ENCODE measurements at regions not wholly inside any gene's neighbourhood (a gene's known extent, or its start where the extent isn't known, plus 50 kb on each side); places are given as distances from the start of the nearest gene placed in this dataset.

DNA sequence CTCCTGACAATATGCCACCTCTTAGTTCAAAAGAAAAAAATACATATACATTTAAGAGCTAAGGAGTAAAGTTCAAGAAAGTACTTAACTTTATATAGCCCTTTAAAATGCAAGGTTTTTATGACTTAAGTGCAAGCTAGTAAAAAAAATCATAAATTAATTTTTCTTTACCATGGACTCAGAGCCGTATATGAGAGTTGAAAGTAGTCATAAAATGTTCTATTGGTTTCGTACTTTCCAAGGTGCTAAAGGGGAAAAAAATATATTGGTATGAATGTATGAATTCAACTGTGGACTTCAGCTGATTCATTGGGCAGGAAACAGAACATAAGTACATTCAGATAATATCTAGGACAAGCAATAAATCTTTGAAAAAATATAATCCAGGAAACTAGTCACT, 869.8 kb upstream of the AGA start:
- TF ChIP-seq, protein P1, sequence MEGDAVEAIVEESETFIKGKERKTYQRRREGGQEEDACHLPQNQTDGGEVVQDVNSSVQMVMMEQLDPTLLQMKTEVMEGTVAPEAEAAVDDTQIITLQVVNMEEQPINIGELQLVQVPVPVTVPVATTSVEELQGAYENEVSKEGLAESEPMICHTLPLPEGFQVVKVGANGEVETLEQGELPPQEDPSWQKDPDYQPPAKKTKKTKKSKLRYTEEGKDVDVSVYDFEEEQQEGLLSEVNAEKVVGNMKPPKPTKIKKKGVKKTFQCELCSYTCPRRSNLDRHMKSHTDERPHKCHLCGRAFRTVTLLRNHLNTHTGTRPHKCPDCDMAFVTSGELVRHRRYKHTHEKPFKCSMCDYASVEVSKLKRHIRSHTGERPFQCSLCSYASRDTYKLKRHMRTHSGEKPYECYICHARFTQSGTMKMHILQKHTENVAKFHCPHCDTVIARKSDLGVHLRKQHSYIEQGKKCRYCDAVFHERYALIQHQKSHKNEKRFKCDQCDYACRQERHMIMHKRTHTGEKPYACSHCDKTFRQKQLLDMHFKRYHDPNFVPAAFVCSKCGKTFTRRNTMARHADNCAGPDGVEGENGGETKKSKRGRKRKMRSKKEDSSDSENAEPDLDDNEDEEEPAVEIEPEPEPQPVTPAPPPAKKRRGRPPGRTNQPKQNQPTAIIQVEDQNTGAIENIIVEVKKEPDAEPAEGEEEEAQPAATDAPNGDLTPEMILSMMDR (IDR thresholded peaks at IDR 0.05; ENCODE audit: low read depth, low read length, missing control alignments), result no peak
- no peak for DNase-seq (ENCODE audit: extremely low read depth, low read depth)
- no peak overlapping the region for H3K4me3 ChIP-seq (replicated peaks; ENCODE audit: low read depth, low read length)

DNA sequence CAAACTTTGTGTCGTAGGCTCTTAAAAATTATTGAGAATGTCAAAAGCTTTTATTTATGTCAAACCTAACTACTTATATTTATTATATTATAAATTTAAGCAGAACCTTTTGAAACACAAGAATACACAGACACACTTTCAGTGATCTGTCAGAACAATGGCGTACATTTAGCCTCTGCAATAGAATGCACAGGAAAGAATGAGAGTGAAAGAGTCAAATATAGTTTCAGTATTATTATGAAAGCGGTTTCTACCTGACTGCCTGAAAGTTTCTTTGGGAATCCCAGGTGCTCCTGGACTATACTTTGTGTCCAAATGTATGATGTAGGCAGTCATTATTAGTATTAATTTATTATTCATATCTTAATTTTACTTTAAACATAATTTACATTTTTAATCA, 872.0 kb upstream of the AGA start:
- H3K4me3 ChIP-seq (replicated peaks; ENCODE audit: low read depth, low read length), result no peak overlapping the region
- no peak for DNase-seq (ENCODE audit: extremely low read depth, low read depth)
- TF ChIP-seq, protein P1 (IDR thresholded peaks at IDR 0.05; ENCODE audit: low read depth, low read length, missing control alignments), result no peak

DNA sequence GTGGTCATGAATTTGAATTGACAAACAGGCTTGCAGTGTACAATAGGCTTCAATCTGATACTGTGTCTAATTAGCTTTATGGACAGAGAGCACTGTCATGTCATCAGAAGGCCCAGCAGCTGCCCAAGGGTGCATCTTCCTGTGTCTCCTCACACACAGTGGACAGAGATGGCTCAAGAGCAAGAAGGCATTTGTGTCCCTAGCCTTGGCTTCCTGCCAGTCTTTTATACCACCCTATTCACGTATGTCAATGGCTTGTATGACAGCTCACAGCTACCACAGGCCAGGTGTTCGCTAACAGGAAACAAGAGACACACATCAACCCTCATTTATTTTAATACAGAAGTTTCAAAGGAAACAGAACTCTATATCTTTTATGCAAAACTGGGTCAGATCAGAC, 874.0 kb upstream of the AGA start:
- H3K4me3 ChIP-seq (replicated peaks; ENCODE audit: low read depth, low read length), result no peak overlapping the region
- no peak for DNase-seq (ENCODE audit: extremely low read depth, low read depth)

DNA sequence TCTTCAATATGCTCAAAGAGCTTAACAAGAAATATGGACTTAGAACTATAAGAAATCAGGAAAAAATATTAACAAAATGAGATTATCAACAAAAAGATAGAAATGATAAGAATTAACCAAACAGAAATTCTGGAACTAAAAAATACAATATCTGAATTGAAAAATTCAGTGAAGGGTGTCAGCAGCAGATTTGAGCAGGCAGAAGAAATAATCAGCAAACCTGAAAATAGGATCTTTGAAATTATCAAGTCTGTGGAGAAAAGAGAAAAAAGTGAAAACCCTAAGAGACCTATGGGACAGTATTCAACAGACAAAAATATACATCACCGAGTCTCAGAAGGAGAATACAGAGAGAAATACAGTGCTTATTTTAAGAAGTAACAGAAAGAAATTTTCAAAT, 877.8 kb upstream of the AGA start:
- no peak overlapping the region for H3K4me3 ChIP-seq (replicated peaks; ENCODE audit: low read depth, low read length)
- no peak for DNase-seq (ENCODE audit: extremely low read depth, low read depth)
- TF ChIP-seq, protein P1 (IDR thresholded peaks at IDR 0.05; ENCODE audit: low read depth, low read length, missing control alignments), result no peak

More for the DNA sequence above, 874.0 kb upstream of the AGA start:
- TF ChIP-seq, protein P1 (IDR thresholded peaks at IDR 0.05; ENCODE audit: low read depth, low read length, missing control alignments), result no peak

DNA sequence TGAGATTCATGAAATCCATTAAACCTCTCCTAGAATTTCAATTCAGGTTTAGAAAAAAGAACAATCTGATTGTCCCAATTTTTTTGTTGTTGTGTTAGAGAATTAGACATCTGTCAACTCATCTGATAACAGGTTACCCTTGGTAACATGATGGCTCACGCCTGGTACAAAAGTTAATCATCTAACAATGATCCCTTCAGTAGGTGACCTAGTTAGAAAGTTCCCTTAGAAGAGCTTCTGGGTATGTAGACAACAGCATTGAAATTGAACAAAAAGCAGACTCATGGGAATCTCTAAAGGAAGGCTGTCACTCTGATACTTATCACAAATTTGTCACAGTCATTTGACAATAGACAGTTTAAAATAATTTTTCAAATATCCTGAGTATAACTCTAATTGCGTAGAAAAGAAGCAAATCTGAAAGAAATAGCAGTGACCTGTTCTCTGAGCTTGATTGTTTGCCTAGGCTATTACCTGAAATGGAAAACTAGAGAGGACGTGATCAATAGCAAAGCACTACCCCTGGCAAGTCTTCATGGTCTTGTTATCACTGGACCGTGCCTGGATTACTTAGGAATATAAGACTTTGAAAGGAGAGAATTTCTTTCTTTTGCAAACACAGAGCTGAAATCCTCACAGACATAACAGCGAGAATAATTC, 880.4 kb upstream of the AGA start:
- TF ChIP-seq, protein P1 (IDR thresholded peaks at IDR 0.05; ENCODE audit: low read depth, low read length, missing control alignments), result no peak
- H3K4me3 ChIP-seq (replicated peaks; ENCODE audit: low read depth, low read length), result no peak overlapping the region
- no peak for DNase-seq (ENCODE audit: extremely low read depth, low read depth)

DNA sequence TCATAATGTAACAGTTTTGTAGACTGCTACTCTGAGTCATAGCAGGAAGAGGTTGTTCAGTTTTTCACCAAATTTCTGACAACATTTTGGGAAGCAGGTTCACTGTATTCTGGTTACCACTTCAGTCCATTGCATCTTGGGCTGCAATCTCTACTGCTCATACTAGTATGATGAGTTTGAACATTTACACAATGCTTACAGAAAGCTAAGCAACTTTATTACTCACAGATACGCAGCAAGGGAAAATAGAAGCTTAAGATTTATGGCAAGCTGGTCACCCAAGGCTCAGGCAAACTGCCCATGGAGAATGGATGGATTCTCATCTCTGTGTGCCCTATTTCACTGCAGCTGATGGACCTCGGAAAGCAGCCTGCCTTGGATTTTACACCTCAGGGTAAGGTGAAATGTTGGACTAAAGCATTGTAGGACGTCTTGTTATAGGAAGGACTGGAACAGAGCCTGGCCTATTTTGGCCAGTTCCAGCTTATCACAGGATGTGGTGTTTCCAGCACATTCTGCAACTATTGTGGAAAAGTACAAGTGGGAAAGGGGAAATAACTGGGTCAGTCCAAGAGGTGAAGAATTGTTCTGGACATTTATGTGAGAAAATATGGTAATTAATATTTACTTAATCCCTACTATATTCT, 887.1 kb upstream of the AGA start:
- DNase-seq (ENCODE audit: extremely low read depth, low read depth), result no peak
- TF ChIP-seq, protein P1 (IDR thresholded peaks at IDR 0.05; ENCODE audit: low read depth, low read length, missing control alignments), result no peak
- no peak overlapping the region for H3K4me3 ChIP-seq (replicated peaks; ENCODE audit: low read depth, low read length)

All from HFF-Myc (cell line).